Ammon's horn (tissue), 1 donor: ENCODE measurements at regions not wholly inside any gene's neighbourhood (a gene's known extent, or its start where the extent isn't known, plus 50 kb on each side); places are given as distances from the start of the nearest gene placed in this dataset.
"Not testable (repeated sequence)": the region's sequence is repeated elsewhere in the genome, so short reads cannot be mapped to it uniquely, and the experiment has no call there.

ENCODE experiments used
- DNase-seq: peaks from one replicate; pipeline ENCODE4 v3.0.0-alpha.2; 2016; ENCODE audit warnings: low spot score

DNA sequence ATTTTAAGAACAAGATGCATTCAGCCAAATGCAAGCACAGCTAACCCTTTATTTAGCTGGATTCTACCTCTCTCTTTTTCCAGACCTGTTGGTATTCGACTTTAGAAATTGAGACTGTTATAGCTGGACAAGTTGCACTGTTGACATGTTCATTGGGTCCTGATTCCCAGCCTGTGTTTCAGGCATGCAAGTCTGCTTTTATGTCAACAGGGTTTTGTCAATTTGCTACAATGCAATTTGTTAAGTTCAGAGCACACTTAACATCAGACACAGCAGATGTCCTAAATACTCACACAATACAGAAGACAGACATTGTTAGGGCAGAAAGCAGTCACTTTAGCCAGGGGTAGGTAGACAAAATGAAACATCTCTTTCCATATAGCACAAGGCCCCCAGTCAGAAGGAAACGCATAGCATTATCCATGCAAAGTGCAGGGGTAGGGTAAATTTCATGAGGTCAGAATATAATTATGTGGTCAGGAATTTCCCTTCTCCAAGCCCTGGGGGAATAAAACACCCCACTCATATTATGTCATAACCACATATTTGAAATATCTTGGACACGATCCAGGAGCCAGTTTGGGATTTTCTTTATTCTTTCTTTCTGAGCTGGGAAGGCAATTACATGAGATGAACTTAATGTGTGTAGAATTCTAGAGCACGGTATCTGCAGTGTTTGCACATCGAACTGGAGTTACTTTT is 504.1 kb downstream of the NTRK3 start:
- DNase-seq, result no peak

DNA sequence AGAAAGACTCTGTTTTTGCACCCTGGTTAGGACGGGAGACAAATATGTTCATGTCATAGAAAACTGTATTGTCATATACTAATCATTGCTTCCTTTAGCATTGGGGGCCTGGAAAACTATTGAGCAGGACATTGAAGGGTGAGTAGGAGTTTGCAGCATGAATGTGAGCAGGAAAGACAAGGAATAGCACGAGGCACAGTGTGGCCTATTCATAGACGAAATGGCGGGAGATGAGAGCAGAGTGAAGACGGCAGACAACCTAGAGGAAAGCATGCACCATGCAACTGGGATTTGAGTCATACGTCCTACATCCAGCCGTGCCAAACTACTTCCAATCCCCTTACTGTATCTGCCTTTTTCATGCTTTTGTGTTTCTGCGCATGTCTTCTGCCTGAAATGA is 508.1 kb downstream of the NTRK3 start:
- DNase-seq, result no peak

DNA sequence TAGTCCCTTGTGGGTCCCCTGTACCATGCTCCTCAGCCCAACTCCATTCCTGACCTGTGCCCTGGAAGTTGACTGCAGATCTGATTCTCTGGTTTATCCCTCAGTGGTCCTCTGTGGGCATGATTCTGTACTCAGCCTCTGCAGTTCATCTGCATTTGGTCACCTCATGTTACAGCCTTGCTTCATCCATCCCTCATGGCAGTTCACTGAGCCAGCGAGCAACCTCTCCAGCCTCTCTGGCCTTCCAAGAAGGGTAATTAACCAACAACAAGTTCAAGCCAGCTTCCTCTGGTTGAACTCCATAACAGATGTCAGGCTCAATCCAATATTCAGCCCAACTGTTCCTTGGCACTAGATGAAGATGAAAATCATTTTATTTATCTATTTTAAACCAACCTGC is 509.5 kb downstream of the NTRK3 start:
- no peak for DNase-seq

DNA sequence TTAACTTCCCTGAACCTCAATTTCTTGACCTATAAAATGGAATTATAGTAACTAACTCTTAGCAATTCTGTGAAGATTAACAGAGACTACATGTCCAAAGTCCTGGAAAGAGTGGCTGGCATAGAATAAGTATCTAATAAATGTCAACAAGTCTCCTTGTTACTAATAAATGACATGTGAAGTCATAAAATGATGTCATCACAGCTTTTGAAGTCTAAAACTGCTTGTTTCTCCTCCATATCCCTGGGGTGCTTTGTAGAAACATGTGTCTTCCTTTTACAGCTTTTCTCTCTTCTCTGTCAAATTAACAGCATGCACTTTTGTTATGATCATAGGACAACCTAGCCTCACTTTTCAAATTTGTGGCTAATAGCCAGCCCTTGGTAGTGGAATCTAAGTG is 510.2 kb downstream of the NTRK3 start:
- DNase-seq, result no peak

DNA sequence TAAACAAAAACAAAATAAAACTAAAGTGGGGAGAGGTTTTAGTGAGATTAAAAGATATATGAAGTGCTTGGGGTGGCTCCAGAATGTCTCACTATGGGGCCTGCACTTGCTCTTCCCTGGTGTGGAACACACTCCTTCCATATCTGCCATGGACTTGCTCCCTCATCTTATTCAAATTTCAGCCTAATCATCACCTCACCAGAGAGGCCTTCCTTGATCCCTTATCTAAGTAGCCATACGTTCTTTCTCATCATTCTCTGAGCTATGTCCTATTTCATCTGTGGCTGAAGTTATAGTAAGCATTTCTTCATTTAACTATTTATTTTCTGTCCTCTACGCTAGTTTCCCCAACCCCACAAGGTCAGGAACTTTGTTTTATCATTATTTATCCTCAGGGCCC is 511.7 kb downstream of the NTRK3 start:
- DNase-seq, result no peak

DNA sequence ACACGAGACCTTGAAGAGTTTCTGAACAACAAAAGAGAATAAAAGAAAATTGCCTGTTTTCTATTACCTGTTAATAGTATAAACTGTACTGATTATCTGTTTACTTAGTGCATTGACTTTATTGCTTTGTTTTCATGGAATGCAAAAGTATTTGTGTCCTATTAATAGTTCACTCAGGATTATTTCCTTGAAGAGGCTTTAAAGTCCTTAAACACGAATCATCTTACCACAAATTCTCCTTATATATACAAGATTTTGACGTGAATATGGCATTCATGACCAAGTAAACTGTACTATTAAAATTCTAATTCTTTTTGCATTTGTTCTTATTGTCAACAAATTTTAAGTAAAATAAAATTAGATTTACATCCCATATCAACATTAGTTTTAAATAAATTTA is 513.0 kb downstream of the NTRK3 start:
- DNase-seq, result no peak

DNA sequence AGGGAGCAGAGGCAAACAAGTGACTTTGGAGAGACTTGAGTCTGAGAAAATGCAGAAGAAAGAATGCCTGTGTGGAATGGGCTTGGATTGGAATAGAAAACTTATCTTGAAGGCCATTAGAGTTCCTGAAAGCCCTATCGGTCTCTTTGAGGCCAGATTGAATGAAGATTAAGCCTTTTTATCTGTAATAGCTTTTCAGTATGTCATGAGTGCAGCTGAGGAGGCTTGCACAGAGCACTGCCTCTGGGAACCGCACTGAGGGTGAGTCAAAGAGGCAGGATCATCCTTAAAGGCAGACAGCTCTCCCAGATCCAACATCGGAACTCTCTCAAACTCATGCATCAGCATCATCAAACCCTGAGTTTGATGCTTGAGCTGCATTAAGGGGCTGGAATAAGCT is 515.2 kb downstream of the NTRK3 start:
- DNase-seq, result no peak

DNA sequence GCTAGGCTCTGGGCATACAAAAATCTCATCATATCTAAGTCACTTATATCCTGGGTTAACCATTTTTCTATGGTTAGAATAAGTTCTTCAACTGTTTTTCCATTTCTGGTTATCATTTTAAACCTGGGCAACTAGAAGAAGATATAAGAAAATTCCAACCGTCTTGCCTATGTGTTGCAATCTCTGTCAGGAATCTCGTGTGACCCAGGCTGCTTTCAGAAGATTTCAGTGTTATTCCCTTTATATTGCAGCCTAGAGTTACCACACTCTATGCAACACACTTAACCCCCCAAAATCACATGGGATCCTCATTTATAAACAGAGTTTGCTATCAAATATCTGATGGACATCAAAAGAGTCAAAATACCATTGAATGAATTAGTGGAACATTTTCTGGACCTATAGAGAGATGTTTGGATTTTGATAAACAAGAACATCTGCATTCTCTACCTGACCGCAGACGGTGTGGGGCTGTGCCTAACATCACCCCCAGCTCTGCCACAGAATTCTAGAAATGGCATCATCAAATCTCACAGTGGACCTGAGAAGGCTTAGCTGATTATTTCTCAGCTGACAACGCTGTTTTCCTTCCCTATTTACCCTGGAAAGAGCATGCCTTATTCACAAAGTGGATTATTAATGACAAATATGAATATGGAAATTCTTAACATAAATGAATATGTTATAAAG is 515.7 kb downstream of the NTRK3 start:
- DNase-seq, result no peak

DNA sequence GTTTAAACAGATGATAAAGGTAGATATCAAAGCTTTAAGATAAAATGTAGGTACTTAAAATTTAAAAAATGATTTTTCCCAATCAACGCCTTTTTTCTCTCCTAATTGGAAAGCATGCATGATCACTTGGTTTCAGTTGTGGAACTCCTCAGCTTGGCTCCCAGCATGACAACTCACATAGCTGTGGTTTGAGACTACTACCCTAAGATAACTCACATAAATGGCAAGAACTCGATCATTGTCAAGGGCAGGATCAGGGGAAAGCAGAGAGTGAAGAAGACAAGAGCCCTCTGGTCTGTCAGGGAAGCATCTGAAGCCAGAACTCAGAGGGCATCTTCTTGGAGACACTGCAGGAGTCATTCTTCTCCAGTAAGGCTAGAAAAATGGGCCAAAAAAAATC is 516.7 kb downstream of the NTRK3 start:
- no peak for DNase-seq

DNA sequence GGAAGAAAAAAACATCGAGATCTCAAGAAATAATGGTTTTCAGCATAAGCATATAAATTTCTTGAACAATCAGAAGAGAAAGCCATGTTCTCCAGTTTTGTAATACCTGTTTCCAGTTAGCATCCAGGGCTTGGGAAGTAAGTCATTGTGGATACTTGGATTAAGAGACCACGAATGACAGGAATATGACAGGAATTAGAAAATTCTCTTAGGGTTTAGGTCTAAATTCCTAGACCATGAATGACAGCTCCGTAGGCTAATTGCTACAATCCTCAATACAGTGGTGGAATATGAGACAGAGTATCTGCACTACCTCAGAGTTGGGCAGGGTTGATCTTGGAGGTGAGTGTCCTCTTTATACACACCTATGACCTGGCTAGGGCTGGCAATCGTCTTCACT is 517.5 kb downstream of the NTRK3 start:
- no peak for DNase-seq

DNA sequence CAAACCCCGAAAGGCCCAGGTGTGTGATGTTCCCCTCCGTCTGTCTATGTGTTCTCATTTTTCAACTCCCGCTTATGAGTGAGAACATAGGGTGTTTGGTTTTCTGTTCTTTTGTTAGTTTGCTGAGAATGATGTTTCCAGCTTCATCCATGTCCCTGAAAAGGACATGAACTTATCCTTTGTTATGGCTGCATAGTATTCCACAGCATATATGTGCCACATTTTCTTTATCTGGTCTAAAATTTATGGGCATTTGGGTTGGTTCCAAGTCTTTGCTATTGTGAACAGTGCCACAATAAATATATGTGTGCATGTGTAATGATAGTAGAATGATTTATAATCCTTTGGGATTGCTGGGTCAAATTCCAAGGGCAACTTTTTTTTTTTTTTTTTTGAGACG is 519.1 kb downstream of the NTRK3 start:
- not testable (repeated sequence) for DNase-seq

DNA sequence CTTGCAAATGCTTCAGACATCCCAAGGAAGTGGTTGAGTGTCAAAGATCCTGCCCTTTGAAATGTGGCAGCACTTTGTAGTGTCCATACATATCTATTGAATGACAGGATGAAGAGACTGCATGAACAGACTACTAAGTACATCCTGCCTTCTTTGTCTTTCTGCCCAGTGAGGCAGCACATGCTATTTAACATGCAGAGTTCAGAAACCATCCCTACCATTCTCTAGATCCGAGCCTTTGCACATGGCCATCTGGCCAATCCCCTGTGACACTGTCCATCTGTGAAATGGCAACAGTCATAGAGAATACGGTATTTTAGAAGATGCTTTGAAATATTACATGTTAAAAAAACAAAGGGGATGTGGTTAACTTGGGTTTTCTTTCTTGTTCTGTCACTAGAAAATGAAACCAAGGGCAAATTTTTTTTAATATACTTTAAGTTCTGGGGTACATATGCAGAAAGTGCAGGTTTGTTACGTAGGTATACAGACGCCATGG is 519.6 kb downstream of the NTRK3 start:
- DNase-seq, result no peak

DNA sequence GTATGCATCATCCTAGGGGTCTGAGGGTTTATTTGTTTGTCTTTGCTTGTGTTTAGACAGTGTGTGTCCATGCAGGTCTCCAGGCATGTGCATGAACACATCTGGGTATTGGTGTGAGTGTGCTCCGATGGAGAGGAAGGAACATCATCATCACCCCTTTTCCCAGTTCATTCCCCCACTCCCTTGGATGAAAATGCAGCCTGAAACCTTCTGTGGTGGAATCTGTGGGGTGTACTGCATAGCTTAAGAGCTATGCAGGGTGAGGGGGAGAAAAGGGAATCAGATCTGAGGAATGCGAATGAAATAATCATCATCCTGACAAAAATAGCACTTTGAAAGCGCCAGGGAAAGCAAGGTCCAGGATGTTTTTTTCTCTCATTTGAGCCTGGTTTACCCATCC is 520.1 kb downstream of the NTRK3 start:
- DNase-seq, result no peak

DNA sequence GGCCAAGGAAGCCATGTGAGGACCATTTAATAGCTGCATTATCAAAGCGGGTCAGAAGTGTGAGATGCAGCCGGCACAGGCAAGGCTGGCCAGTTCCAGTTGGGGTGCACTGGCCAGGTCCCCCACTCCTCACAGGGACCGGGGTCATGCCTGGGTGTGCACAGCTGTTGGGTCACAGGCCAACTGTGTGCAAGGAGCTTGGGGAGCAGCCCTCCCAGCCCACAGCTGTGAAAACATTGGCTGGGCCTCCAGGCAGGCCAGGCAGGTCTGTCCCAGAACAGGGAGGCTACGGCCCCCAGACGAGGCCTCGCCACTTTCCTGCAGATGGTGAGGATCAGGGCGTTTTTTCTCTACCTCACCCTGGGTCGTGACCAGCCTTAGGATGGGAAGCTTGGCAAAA is 521.0 kb downstream of the NTRK3 start:
- no peak for DNase-seq

DNA sequence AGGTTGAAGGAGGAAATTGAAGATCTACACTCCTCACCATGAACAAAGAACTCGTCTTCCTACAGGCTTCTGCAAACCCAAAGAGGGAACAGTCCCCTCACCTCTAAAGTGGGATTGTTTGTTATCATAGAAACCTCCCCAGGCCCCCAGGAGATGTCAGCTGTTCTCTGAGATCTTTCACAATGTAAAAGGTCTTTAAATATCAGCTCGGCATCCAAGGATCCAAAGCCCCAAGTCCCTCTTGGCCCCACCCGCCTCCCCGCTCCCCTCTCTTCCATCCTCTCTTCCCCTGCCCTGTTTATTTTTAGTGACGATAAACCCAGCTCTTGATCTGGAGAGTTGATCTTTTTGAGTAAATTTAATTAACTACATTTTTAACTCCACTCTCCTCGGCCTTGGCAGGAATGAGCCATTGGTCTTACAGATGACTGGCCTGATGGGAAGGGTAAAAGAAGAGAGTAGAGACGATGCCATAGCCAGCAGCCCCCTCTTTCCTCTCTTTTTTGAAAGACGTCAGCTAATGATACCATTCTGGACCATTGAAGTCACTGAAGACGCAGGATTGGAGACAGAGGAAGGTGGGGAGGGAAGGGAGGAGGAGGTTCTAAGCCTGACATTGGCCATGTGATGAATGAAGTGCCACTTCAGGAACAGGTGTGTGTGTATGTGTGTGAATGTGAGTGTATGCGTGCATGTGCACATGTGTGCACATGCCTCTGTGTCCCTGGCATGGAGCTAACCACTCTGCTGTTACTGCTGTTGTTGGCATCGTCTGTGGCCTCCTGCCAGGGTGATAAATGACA is 521.8 kb downstream of the NTRK3 start:
- DNase-seq, result no peak

DNA sequence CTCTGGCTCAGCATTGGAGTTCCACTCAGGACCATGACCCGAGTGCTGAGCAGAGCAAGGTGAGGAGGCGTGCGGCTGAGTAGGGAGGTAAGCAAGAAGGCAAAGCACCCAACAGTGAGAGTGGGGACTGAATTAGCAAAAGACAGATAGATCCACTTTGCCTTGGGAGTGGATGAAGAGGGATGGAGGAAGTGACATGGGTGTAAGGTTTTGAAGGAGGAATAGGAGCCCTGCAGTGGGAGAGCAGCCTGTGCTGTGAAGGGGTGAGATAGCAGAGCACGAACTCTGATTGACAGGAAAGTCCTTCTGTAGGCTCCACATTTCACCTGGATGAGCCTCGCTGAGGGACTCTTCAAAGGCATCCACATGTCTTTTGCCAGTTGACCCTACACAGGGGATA is 522.6 kb downstream of the NTRK3 start:
- no peak for DNase-seq

DNA sequence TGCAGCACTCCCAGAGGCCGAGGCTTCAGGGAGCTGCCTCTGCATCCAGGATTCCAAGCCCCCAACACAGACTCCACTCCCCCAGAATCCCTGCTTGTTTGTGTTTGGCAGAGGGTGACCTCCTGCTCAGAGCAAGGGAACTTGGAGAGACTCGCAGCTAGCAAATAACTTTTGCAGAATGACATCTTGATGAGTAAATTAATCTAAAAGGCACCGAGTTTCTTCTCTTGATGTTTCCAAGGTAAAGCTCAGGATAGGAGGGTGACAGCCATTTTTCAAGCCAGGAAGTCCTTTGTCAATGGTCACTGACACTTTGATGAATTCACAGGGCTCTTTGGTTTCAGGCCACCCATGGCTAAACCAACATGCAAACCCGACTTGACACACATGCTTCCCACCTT is 523.0 kb downstream of the NTRK3 start:
- no peak for DNase-seq

DNA sequence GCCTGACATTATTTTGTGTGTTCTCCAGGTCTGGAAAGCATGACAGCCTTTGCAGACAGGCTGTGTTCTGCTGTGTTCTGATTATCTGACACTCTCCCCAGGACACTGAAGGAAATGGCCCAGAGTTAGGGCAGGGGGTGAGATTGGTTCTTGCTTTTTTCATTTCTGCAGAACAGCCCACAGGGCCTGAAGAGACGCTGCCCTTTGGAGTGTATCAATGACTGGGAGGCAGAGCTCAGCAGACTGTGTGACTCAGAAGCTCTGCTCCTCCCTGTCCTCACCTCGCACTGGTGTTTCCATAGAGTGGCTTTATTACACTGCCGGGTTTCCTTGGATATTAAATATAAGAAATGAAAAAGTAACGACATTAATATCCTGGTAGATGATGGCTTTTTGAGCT is 523.6 kb downstream of the NTRK3 start:
- no peak for DNase-seq

DNA sequence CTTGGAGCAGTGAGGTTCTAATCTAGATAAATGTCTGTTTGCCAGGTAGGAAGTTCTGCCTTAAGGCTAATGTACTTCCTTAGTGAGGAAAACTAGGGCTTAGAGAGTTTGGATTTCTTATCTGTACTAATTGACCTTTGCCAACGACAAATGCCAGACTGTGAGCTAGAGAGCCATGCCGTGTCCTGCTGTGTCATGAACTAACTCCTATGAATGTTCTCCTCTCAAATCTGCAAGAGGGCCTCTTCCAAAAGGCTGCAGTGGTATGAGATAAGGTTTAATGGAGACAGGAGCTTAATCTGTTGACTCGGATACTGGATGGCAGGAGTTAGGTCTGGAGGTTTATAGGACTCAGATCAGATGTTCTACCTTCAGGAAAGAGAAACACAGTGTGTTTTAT is 524.9 kb downstream of the NTRK3 start:
- no peak for DNase-seq

DNA sequence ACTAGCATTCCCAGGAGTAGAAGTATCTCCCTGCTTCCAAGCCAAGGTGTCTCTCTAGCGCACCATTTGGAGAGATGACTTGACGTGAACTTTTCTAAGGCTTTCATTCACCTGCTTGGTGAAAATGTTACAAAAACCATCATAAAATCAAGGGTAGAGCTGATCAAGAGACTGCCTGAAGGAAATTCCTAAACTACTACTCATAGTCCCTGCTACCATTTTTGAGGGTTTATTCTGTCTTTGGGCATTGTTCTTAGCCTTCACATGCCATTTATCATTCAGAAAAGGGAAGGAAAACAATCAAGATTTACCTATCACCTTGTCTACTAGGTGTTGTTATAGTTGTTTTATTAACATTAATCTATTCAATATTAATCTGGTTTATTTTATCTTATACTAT is 525.8 kb downstream of the NTRK3 start:
- DNase-seq, result no peak

DNA sequence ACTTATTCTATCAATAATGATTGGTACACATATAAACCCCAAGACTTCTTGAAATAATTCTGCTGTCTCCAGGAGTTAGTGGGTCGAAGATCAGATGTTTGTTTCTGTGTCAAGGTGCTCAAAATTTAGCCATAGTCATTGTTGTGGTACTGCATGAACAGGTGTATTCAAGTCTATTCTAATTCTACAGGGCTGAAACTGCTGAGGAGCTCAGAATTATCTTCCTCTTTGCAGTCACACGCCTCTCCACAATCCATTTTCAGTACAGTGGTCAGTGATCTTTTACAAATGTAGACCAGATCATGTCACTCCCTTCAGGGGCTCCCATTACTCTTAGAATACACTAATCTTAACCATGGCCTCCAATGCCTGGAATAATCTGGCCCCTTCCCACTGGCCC is 527.5 kb downstream of the NTRK3 start:
- no peak for DNase-seq

DNA sequence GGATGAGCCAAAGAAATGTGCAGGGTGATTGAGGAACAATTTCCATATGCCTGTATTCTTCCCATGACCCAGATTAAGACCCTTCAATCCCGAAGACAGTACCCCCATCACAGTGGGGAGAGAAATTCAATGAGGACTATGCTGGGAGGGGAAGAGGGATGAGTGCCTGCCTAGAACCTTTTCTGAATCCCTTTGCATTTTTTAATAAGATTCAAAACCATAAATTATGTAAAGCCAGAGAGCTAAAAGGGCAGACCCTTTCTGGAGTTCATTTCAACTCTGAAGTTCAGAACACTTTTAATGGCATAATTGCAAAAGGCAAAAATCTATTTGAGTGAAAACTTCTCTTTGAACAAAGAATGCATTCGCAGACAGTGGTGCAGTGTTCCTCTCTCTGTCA is 529.5 kb downstream of the NTRK3 start:
- DNase-seq, result no peak

DNA sequence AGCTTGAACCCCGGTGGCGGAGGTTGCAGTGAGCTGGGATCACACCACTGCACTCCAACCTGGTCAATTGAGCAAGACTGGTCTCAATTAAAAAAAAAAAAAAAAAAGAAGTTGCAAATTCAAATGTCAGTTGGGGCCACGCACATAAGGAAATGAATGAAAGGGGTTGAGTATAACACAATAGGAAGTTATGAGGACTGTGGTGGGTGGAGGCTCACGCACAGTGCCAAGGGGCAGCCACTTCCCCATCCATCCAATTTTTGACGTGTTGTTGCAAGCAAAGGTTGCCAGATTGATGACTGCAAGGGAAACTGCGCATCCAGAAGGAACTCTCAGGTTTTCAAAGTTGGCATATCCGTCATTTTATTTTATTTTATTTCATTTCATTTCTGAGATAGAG is 532.2 kb downstream of the NTRK3 start:
- DNase-seq, result no peak
